Activated naive CD4-positive, alpha-beta T cell treated with Interleukin-2 at 50 U/mL for 16 hours (primary cell): ENCODE measurements at regions not wholly inside any gene's neighbourhood (a gene's known extent, or its start where the extent isn't known, plus 50 kb on each side); places are given as distances from the start of the nearest gene placed in this dataset.
"Not testable (repeated sequence)": the region's sequence is repeated elsewhere in the genome, so short reads cannot be mapped to it uniquely, and the experiment has no call there.

Experiments used
- DNase-seq: peaks from one replicate; pipeline ENCODE4 v3.0.0-alpha.2; 2020

DNA sequence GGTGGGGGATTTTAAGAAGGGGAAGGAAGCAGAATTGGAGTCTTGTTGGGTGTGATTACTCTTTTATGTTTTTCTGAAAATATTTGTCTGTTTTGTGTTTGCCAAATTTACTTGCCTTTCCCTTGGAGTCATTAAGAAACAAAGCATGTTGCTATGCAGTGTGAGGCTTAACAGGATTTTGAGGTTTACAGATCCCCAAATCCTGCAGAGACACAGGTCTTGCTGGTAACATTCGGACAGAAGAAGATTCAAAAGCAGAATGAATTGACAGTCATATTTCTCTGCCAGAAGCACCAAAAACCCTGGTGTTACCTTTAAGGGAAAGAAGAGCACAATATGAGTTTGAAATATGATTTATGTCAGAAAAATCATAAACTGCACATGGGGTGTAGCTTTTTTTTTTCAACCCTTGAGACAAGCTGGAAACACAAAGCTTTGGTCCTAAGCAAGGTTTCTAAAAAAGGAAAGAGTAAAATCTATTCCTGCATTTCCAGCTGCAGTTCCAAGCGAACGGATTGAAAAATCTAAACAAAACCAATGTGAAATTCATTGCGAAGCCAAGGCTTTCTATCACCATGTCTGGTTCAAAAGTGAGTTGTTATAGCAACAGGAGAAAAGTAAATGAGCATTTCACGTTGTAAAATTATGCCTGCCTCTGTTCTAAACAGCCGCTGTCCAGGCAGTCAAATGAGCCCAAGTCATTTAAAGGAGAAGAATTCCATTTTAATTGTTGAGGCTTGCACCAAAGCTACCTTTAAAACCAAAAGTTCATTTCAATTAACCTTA lies 358.9 kb upstream of the SASH1 start:
- no peak for DNase-seq

DNA sequence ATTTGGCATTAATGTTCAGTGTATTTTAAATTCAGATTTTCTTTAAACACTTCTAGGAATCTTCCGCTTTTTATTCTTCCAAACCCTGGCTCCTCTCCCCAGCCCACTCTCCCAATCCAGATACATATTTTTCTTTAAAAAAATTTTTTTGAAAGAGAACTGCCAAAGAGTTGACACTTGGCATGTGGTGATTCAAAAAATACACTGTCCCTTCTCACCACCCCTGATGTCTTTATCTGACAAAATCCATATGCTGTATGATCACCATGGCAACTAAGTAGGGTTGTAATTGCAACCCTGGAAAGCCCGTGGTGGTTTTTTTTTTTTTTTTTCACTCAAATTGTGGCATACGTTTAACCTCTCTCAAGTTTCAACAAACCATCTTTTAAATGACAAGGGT lies 355.8 kb upstream of the SASH1 start:
- no peak for DNase-seq

DNA sequence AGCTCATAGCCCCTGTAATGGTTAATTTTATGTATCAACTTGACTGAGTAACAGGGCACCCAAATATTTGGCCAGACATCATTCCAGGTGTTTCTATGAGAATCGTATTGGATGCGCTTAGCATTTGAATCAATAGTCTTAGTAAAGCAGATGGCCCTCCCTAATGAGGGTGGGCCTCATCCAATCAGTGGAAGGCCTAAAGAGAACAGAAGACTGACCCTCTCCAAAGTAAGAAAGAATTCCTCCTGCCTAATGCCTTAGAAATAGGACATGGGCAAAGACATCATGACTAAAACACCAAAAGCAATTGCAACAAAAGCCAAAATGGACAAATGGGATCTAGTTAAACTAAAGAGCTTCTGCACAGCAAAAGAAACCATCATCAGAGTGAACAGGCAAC lies 352.5 kb upstream of the SASH1 start:
- DNase-seq, result no peak

DNA sequence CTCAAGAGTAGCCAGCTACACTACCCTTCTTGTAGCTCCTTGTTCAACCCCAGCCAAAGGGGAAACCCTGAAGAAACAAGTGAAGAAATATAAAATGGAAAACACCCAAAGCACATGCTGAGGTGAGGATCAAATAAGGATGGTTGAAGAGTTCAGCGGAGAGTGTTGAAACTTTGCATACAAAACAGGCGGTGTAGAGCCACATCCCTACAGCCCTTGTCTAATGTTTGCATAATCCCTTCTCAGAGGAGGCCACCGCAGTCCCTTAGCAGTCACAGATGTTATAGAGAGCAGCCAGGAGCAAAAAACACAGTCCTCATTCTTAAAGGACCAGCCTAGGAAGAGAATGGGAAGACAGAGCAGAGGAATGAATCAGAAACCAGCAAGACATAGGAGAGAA lies 350.7 kb upstream of the SASH1 start:
- DNase-seq, result no peak

DNA sequence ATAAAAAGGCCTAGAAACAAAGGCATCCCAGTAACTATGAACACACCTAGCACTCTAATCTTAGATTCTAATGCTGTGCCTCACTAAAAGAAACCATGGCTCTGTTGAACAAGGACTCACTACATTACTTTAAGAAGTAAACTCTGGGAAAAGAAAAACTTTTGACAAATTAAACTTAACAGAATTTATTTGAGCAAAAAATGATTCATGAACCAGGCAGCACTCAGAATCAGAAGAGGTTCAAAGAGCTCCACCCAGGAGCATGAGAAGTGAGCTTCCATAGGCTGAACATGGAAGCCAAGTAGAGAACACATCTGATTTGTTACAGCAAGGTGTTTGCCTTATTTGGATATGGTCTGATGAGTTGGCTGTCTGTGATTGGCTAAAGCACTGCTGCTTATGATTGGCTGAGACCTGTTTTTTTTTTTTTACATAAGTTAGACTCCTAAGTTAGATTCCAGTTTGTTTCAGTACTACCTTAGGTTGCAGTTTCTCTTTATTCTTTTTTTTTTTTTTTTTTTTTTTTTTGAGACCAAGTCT lies 343.6 kb upstream of the SASH1 start:
- DNase-seq, result no peak

DNA sequence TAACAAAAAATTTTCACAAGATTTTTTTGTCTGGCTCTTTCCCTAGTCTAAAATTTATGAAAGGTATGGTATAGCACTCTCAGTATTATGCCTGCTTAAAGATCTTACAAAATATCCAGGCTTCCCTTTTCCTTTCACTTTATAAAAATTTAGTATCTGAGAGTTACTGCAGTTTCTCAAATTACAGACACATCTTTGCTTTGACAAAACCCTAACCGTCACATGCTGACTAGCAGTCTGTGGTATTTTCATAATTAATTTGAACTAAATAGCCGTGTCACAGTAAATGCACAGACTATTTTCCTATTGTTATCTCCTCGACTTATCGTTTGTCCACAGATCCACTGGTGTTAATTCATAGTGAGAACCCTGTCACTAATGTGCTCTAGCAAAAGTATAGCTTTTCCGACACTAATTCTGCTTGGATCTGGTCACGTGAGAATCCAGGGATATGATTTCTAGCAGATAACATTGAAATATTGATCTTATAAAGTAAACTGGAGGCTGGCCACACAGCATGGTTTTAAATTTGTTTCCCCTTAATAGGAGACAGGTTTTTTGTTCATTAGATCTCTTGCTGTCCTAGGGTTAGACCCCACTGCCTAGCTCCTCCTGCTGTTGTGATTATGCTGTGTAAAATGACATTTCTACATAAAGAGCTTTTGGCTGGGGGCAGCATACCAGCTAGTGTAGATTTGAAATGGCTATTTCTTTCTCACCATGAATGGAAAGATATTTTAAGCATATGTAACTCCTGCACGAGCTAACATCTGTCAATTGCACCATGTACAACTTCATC lies 340.6 kb upstream of the SASH1 start:
- no peak for DNase-seq

DNA sequence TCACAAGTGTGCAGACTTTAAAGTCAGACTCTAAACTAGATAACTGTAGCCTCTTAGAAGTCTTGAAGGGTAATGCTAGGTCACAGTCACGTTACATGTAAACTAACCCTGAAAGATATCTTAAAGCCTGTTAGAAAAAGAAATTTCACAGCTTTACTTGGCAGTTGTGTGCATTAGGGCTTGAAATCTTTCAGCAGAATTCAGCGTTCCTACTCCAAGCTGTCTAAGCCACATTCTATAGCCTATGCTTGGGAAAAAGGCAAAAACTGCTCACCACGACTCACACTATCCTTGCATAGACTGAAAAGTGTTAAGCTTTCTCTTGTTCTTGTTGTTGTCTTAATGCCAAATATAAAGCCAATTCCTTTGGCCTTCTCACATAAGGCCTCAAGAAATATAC lies 338.0 kb upstream of the SASH1 start:
- no peak for DNase-seq

DNA sequence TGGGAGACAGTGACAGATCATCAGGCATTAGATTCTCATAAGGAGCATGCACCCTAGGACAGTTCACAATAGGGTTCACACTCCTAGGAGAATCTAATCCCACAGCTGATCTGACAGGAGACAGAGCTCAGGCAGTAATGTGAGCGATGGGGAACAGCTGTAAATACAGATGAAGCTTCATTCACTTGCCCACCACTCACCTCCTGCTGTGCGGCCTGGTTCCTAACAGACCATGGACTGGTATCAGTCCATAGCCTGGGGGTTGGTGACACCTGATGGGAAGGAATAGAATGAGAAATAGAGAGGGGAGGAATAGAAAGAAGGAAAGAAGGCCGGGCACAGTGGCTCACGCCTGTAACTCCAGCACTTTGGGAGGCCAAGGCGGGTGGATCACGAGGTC lies 336.8 kb upstream of the SASH1 start:
- no peak for DNase-seq

DNA sequence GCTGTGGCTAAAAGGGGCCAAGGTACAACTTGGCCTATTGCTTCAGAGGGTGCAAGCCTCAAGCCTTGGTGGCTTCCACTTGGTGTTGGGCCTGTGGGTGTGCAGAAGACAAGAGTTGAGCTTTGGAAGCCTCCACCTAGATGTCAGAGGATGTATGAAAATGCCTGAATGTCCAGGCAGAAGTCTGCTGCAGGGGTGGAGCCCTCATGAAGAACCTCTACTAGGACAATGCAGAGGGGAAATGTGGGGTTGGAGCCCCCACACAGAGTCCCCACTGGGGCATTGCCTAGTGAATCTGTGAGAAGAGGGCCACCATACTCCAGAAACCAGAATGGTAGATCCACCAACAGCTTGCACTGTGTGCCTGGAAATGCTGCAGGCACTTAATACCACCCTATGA lies 332.1 kb upstream of the SASH1 start:
- DNase-seq, result not testable (repeated sequence)

DNA sequence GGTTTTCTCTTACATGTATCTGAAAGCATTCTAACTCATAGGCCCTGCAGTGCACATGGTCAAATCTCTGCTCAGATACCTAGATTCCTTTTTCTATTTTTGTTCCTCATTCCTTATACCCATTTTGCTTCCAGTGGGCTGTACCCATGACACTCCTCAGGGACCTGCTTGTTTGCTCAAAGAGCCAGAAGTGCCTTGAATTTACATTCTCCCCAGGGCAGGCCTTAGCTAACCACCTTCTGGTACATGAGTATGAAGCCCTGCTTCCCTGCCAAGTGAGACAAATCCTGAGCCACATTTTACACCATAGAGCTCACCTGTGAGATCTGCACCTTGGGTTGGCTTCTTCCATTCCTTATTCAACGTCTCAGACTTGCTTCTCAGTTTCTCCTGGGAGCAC lies 326.6 kb upstream of the SASH1 start:
- DNase-seq, result no peak

DNA sequence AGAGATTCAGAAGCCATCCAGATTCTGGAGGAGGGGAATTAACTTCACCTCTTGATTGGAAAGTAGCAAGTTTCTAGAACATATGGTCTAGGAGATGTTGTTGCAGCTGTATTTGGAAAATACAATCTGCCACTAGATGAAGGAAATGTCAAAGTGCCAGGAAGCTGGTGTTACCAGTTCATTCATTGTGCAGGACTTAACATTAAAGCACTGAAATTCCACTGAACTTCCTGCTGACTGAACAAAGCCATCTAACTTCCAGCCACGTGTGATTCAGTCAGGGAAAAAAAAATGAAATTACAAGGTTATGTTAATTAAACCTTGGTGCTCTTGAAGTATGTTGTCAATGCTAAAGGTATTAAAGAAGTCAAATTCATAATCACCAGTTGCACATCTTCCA lies 321.5 kb upstream of the SASH1 start:
- DNase-seq, result no peak

DNA sequence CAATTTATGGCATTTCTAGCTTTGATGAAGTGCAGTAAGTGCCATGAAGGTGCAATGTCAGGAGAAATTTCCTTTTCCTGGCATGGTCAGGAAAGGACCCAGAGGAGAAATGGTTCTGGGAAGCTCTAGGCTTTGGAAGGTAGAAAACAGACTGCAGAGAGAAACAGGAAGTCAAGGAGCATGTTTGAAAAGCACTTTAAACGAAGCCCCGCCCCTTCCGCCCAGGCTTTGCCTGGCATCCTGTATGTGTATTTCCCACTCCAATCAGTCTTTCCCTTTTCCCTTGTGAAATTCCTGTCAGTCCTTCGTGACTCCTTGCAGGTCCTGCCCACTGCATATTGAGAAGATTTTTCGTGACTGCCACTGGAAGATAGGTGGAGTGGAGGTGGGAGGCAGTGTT lies 320.9 kb upstream of the SASH1 start:
- DNase-seq, result no peak

DNA sequence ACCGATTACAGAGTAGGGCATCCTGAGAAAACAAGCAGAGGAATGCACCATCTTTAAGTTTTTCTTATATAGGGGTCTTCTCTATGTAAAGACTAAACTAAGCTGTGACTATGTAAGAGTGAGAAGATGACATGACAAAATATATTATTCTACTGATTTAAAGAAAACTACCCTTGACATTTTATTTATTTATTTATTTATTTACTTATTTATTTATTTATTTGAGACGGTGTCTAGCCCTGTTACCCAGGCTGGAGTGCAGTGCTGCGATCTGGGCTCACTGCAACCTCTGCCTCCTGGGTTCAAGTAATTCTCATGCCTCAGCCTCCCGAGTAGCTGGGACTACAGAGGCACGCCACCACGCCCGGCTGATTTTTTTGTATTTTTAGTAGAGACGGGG lies 320.4 kb upstream of the SASH1 start:
- not testable (repeated sequence) for DNase-seq

DNA sequence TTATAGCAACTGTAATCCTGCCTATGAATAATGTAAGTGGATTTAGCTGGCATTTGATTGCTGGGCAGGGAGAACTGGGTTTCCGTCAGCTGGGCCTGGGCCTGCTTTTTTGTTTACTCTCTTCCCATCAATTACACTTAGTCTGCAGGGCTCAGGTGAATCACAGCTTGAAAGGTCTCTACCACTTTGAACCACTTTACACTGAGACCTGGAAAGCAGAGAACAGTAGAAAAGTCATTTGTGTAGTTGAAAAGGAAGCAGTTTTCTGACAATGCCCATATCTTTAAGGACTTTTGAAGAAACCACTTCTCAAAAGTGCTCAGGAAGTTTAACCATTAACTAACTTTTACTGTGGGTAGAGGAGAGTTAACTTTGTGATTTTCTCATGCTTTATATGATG lies 315.4 kb upstream of the SASH1 start:
- no peak for DNase-seq

DNA sequence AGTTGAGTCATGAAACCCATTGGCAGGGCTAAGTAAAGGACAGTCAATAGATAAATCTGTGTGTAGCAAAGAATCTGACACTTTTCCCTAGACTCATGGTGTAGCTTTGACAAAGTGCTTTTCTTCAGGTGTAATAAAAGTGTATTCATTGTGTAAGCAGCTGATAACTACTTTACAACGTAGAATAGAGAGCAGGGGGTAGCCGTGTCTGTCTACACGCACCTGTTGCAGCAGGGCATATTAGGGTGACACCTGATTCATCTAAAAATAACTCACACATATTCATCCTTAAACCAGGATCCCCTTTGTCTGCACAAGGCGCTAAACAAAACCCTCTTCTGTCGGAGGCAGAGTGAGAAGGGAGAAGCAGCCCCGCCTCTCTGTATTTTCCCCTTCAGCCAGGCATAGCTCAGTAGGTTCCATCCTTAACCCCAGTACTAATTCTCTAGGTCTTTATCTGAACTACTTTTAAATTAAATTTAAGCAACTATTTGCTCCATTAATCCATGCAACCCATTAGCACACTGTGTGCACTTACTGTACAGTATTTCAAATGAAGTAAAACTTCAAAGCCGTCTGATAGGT lies 306.7 kb upstream of the SASH1 start:
- no peak for DNase-seq

DNA sequence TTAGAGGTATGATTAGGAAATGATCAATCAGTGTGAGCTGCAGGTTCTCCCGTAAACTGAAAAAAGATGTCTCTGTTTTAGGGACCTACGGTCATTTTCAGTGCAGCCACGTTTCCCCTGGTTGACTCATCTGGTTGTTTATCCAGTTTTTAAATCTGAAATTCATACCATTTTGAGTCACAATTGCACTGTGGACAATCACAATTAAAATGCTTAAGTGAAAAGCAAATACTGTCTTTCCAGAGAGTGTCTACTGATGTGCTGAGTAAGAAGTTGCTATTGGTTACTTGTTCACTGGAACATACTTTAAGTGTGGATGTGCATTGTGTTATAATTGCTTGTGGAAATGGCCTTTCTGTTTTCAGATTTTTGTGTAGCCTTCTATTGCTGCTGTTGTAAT lies 305.1 kb upstream of the SASH1 start:
- DNase-seq, result no peak

DNA sequence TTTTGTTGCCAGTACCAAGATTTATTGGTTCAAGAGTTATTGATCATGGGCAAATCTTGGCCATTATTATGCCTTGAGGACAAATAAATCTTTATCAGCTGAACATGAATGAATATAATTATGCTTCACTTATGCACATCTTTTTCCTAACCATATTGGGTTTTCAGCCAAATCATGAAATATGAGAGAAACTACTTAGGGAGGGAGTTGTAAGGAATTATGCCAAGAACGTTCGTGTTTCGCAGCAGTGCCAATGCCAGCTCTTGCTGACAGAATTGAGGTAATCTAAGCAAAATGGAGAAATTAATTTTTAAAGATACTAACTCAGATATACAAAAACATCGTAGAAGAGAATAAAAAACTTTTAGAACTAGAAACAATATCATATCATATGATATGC lies 301.1 kb upstream of the SASH1 start:
- DNase-seq, result no peak

DNA sequence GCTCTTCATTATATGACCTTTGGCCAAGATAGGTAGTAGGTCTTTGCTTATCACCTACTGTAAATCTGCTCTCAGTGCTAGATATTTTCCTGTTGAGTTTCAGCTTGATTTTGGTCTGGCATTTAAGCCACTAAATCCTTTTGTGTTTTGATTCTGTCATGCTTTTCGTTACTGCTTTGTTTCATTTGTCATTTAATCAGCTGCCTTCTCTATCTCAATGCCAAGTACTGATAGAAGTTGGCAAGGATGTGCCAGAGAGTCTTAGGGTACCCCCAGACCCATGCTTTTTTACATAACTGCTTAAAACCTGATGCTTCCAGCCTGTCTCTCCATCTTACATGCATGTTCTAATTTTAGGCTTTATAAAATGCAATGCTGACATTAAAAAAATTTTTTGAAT lies 300.1 kb upstream of the SASH1 start:
- DNase-seq, result no peak

DNA sequence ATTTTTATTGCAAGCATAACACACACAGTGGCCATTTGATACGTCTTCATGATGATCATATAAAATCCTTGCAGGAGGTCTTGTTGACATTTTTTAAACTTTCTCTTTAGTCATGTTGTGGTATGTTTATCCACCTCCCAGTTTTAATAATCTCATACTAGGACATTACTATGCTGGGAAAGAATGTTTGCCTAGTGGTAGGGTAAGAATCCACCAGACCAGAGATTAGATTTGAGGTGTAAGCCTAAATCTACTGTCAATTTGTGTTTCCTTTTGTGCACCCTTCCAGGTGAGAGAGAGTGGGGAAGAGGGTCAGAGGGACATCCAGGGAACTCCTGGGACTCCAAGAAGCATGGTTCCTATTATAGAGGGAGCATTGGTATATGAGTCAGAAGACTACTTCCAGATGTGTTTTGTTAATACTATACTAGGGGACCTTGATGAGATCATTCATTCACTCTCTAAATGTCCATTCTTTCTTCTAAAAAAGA lies 298.3 kb upstream of the SASH1 start:
- DNase-seq, result no peak

DNA sequence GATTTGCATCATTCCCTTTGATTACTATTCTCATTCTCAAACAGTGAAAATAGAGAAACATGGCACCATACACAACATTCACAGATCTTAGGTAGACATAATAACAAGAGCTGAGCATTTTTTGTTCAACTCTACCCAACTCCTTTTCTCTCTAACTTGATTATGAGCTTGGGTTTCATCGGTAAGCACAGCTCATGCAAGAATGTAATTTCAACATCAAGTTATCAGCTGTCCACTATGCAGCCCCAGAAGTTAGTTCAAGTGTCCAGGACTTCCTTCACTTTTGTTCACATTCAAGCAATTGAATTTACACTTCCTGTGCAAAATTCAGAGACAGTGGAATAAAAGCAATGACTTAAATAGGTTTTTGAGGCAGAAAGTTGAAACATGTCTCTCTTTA lies 297.7 kb upstream of the SASH1 start:
- no peak for DNase-seq

DNA sequence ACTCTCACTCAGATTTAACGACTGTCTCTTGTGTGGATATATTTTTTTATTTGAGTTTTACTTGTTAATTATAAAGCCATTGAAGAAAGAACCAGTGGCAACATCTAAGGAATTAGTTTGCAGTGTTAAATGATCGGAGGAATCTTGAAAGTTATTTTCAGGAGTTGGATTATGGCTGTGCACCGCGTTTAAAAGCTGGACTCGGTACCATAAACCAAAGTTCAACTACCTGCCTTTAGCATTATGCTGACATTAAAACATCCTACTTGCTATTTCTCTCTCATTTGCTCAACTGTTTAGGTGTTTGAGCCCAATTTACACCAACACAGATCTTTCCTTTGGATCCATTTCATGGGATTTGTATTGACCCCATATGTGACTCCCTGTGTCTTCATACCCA lies 289.4 kb upstream of the SASH1 start:
- no peak for DNase-seq

DNA sequence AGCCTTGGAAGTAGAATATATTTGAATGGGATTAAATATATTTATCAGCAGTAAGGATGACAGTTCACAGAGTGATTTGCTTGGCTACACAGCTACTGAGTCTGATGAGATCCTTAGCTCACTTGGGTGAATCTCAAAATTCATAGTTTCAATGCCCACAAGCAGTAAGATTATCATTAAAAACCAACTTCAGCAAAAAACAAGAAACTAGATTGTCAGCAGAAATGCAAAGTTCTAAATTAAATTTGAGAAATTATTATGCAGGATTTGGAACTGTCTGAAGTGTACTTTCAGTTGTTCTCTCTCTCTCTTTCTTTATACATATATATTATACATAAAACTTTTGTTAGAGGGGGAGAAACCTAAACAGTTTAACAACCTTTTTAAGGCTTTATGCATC lies 288.8 kb upstream of the SASH1 start:
- no peak for DNase-seq

DNA sequence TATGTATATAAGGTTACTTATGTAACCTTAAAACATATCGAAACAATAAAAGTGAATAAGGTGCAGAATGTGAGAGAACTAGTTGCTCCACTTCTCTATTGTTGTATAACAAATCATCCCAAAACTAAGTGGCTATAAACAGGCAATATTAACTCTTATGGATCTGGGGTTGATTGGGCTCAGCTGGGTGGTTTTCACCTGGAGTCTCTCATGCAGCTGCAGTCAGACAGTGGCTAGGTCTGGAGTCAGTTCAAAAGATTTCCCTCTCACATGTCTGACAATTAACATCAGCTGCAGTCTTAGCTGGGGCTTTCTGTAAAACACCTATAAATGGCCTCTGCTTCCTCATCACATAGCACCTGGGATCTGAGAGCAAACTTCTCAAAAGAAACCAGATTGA lies 288.4 kb upstream of the SASH1 start:
- DNase-seq, result no peak

DNA sequence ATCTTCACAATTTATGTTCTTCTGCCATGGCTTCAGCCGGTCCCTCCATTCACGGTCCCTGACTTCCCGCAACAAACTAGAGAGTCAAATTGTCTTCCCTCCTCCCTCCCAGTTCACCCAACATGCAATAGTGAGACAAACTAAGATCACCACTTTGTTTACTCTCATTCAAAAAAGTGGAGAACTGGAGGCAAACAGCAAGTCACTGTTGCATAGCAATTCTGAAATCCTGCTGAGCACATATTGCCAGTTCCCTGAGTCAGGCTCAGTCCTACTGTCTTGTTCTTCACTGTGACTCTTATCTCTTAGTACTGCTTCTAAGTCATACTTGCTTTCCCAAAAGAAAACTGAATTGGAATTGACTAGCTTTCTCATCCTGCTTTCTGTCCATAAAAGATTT lies 287.2 kb upstream of the SASH1 start:
- DNase-seq, result no peak
